Spleen (tissue), 11 donors: ENCODE measurements at regions not wholly inside any gene's neighbourhood (a gene's known extent, or its start where the extent isn't known, plus 50 kb on each side); places are given as distances from the start of the nearest gene placed in this dataset.

Experiments
- DNase-seq: peaks from one replicate; pipeline ENCODE4 v3.0.0-alpha.2; 2020
- H3K27ac ChIP-seq, 8 donors: fragments of 200-600 bp; sonication (generic) in 7 of 8; 1 replicate in 4 of 8; 2 replicates in 4 of 8; pipeline versions ENCODE4 v1.5.0 to v1.8.0; 2016 to 2021; ENCODE audit warnings: inconsistent platforms in 4 of 8, mild to moderate bottlenecking in 4 of 8, moderate library complexity in 1 of 8
- H3K27me3 ChIP-seq, 7 donors: fragments of 200-600 bp; sonication (generic) in 6 of 7; replicated peaks in 1 of 7; 1 replicate in 4 of 7; 2 replicates in 3 of 7; pipeline versions ENCODE4 v1.5.0 to v1.8.0; 2016 to 2021; ENCODE audit warnings: inconsistent platforms in 3 of 7, mild to moderate bottlenecking in 1 of 7
- H3K36me3 ChIP-seq, 6 donors: fragments of 200-600 bp; sonication (generic) in 5 of 6; 1 replicate in 4 of 6; 2 replicates in 2 of 6; pipeline versions ENCODE4 v1.5.0 to v1.8.0; 2016 to 2021; ENCODE audit warnings: inconsistent platforms in 2 of 6
- H3K4me1 ChIP-seq, 6 donors: fragments of 200-600 bp; sonication (generic) in 5 of 6; 1 replicate in 3 of 6; 2 replicates in 3 of 6; pipeline versions ENCODE4 v1.5.0 to v1.8.0; 2016 to 2021; ENCODE audit warnings: inconsistent platforms in 3 of 6
- H3K4me3 ChIP-seq, 8 donors: fragments of 200-600 bp; sonication (generic) in 7 of 8; 1 replicate in 4 of 8; 2 replicates in 4 of 8; pipeline versions ENCODE4 v1.5.0 to v1.8.0; 2016 to 2021; ENCODE audit warnings: inconsistent platforms in 4 of 8, mild to moderate bottlenecking in 4 of 8, moderate library complexity in 2 of 8
- H3K9me3 ChIP-seq, 8 donors: fragments of 200-600 bp; sonication (generic) in 7 of 8; 1 replicate in 4 of 8; 2 replicates in 4 of 8; pipeline versions ENCODE4 v1.5.0 to v1.8.0; 2016 to 2021; ENCODE audit warnings: inconsistent platforms in 4 of 8
- POLR2A ChIP-seq, 3 donors: fragments of 450-650 bp; IDR thresholded peaks; one replicate each; pipeline ENCODE4 v1.5.1; 2017; ENCODE audit warnings: antibody characterized with exemption in 3 of 3, mild to moderate bottlenecking in 1 of 3
- POLR2AphosphoS5 ChIP-seq, 3 donors: sonication (generic); formaldehyde crosslinking; IDR thresholded peaks; one replicate each; pipeline ENCODE4 v1.5.1; 2017; ENCODE audit warnings: antibody characterized with exemption in 3 of 3
- WGBS, 5 donors: extraction: QIAGEN DNeasy Blood & Tissue Kit in 3 of 5; methylation state at CpG; one replicate each; pipeline versions ENCODE4 v1.1.5 to v1.1.7; 2013 to 2018; 5-methylcytosine and 5-hydroxymethylcytosine counted together
- intact Hi-C: fragments of 100-400 bp; cut with DNase I; formaldehyde crosslinking; loops from one replicate; pipeline ENCODE4 v1.15.0; 2023; ENCODE audit warnings: low total_unique reads
- TF ChIP-seq, protein P1 (sequence below), 11 experiments: fragments of 200-600 bp in 7 of 11; fragments of 450-650 bp in 4 of 11; sonication (generic) in 4 of 11; IDR thresholded peaks in 8 of 11; conservative IDR thresholded peaks in 3 of 11; 1 replicate in 7 of 11; 2 replicates in 4 of 11; pipeline versions ENCODE4 v1.4.0 to v1.8.0; 2016 to 2021; ENCODE audit warnings: antibody characterized with exemption in 11 of 11, inconsistent platforms in 4 of 11, mild to moderate bottlenecking in 1 of 11
- donor health status: healthy with polysubstance abuse.
- donor health status: DM: no; HTN: no; CAD: no; lungs with moderate emphysema.
- donor health status: DM: no; HTN: no; CAD: no.
- donor health status: Bipolar disorder and iron deficiency.
- donor health status: healthy.
- donor health status: DM: no; HTN: no; CAD: no.
- donor health status: DM: yes; HTN: yes; CAD: no.

DNA sequence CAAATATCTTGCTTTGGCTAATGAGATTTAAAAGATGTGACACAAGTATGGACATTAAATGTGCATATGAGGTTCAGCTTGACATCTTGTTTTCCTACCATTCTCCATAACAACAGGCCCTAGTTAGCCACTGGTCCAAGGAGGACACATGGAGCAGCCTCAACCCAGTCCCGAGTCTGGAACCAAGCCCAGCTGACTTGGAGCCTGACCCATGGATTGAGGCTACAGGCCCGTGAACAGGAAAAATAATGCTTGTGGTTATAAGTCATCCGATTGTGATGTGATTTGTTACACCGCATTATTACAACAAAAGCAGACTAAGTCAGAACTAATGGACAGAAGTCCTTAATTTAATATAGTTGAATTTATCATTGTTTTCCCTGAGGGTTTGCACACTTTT lies 123.2 kb upstream of the BANK1 start:
- DNase-seq: no peak

DNA sequence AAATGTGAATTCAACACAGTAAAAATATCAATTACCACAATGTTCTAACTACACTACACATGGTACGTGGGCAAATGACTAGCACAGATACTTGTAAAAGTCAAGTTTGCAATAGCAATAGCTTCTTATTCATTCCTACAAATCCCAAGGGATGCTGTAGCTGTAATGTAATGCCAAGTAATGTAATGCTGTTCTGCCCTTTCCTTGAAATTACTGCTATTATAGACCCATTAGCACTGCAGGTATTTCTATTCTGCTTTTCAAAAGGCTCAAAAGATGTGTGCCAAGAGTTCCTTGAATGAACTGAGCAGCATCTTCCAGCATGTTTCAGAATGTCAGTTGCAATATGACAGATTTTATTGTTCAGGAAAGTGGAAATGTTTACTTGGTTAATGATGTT lies 129.9 kb upstream of the BANK1 start:
- H3K4me1 ChIP-seq: no peaks in the 10 kb centered on the region
- intact Hi-C loops: no loop called here
- H3K4me3 ChIP-seq: no peak overlapping the region
- TF ChIP-seq POLR2A (IDR thresholded peaks at IDR 0.05) (no peak), POLR2AphosphoS5 (IDR thresholded peaks at IDR 0.05) (no peak)
- TF ChIP-seq, protein P1, sequence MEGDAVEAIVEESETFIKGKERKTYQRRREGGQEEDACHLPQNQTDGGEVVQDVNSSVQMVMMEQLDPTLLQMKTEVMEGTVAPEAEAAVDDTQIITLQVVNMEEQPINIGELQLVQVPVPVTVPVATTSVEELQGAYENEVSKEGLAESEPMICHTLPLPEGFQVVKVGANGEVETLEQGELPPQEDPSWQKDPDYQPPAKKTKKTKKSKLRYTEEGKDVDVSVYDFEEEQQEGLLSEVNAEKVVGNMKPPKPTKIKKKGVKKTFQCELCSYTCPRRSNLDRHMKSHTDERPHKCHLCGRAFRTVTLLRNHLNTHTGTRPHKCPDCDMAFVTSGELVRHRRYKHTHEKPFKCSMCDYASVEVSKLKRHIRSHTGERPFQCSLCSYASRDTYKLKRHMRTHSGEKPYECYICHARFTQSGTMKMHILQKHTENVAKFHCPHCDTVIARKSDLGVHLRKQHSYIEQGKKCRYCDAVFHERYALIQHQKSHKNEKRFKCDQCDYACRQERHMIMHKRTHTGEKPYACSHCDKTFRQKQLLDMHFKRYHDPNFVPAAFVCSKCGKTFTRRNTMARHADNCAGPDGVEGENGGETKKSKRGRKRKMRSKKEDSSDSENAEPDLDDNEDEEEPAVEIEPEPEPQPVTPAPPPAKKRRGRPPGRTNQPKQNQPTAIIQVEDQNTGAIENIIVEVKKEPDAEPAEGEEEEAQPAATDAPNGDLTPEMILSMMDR (IDR thresholded peaks at IDR 0.05 in 8 of 11, conservative IDR thresholded peaks at IDR 0.05 in 3 of 11): no peak
- H3K27ac ChIP-seq: no peak overlapping the region
- no peak for DNase-seq
- no peaks in the 10 kb centered on the region for H3K27me3 ChIP-seq
- 0 to 87% (median 44%) methylated on average over 1 of the region's 1 CpG for WGBS, 5 donors
- H3K9me3 ChIP-seq: no peaks in the 10 kb centered on the region
- H3K36me3 ChIP-seq: no peaks in the 10 kb centered on the region

More for the DNA sequence above, 123.2 kb upstream of the BANK1 start:
- H3K36me3 ChIP-seq: no peaks in the 10 kb centered on the region
- no peaks in the 10 kb centered on the region for H3K4me1 ChIP-seq
- no peak overlapping the region for H3K27ac ChIP-seq
- peaks cover 0 to 5% (median 0%) of the 10 kb centered on the region in 8 donors for H3K9me3 ChIP-seq
- TF ChIP-seq POLR2A (IDR thresholded peaks at IDR 0.05) (no peak), POLR2AphosphoS5 (IDR thresholded peaks at IDR 0.05) (no peak)
- TF ChIP-seq, protein P1 (IDR thresholded peaks at IDR 0.05 in 8 of 11, conservative IDR thresholded peaks at IDR 0.05 in 3 of 11): no peak
- 80 to 95% (median 92%) methylated on average over 4 of the region's 4 CpGs for WGBS, 5 donors
- H3K27me3 ChIP-seq: no peaks in the 10 kb centered on the region
- no peak overlapping the region for H3K4me3 ChIP-seq
- intact Hi-C loops: no loop called here

DNA sequence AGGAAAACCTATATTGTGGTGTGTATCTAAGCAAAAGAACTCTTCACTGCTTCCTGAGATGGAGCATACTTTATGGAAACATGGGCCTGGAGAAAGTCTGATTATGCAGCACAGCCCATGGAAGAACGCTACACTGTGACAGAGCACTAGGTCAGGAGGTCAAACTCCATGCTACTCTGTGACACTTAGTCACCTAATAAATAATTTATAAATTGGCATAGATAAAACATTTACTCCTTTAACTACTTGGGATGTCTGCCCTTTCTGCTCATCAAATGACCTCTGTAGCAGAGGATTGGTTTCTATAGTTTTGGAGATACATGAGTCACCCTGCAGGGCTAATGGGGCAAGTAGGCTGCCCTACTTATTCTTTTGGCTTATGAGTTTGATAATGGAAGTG lies 134.7 kb upstream of the BANK1 start:
- no peak for TF ChIP-seq POLR2AphosphoS5 (IDR thresholded peaks at IDR 0.05)
- Histone ChIP-seq H3K27ac (no peak overlapping the region), H3K9me3 (no peaks in the 10 kb centered on the region), H3K4me3 (no peak overlapping the region), H3K27me3 (no peaks in the 10 kb centered on the region), H3K36me3 (no peaks in the 10 kb centered on the region), H3K4me1 (no peaks in the 10 kb centered on the region)
- DNase-seq: no peak
- intact Hi-C loops: no loop called here
- 83 to 96% (median 94%) methylated on average over 1 of the region's 1 CpG for WGBS, 5 donors

DNA sequence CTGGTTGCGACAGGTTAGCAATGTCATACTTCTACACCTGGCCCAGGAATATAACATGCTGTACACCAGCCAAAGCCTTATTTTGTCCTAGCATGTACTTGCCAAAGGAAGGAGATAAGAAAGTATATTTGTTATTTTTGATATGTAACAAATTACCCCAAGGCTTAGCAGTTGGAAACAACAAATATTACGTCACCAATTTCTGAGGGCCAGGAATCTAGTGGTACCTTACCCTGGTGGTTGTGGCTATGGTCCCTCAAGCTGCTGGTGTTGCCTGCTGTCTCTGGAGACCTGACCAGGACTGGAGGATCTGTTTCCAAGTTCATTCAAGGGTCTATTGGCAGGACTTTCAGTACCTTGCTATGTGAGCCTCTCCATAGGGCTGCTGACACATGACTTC lies 135.5 kb upstream of the BANK1 start:
- Histone ChIP-seq H3K4me3 (no peak overlapping the region), H3K4me1 (no peaks in the 10 kb centered on the region), H3K9me3 (no peaks in the 10 kb centered on the region), H3K36me3 (no peaks in the 10 kb centered on the region), H3K27ac (no peak overlapping the region), H3K27me3 (no peaks in the 10 kb centered on the region)
- WGBS, 5 donors: 92 to 96% (median 94%) methylated on average over 2 of the region's 2 CpGs
- TF ChIP-seq POLR2AphosphoS5 (IDR thresholded peaks at IDR 0.05): no peak
- TF ChIP-seq, protein P1 (IDR thresholded peaks at IDR 0.05 in 8 of 11, conservative IDR thresholded peaks at IDR 0.05 in 3 of 11): no peak
- no peak for TF ChIP-seq POLR2A (IDR thresholded peaks at IDR 0.05)
- DNase-seq: no peak
- intact Hi-C loops: no loop called here

DNA sequence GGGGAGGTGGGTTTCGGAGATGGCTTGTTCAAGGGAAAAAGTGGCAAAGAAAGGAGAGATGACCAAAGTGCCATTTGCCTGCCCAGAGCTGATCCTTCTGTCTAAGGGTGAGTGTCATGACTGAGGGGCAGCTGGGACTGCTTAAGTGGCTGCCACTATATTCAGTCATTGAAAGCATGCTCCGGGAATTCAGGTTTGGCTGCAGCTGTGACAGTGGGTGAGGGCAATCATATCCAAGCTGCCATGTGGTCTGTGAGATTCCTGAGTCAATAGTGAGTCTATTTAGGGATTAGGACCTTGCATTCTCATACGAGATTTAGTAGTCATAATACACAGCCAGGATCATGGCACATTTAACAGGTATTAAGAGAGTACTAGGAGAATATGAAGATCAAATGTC lies 138.8 kb upstream of the BANK1 start:
- TF ChIP-seq POLR2AphosphoS5 (IDR thresholded peaks at IDR 0.05) (no peak), POLR2A (IDR thresholded peaks at IDR 0.05) (no peak)
- TF ChIP-seq, protein P1 (IDR thresholded peaks at IDR 0.05 in 8 of 11, conservative IDR thresholded peaks at IDR 0.05 in 3 of 11): no peak
- no peaks in the 10 kb centered on the region for H3K27me3 ChIP-seq
- H3K9me3 ChIP-seq: no peaks in the 10 kb centered on the region
- no peaks in the 10 kb centered on the region for H3K36me3 ChIP-seq
- H3K4me1 ChIP-seq: no peaks in the 10 kb centered on the region
- H3K4me3 ChIP-seq: no peak overlapping the region
- intact Hi-C loops: no loop called here
- DNase-seq: no peak
- no peak overlapping the region for H3K27ac ChIP-seq
- WGBS, 5 donors: 75 to 86% (median 81%) methylated on average over 3 of the region's 3 CpGs
